NOMO-1 treated with DMSO at 0.1 percent for 48 hours (cell line): ENCODE measurements at regions not wholly inside any gene's neighbourhood (a gene's known extent, or its start where the extent isn't known, plus 50 kb on each side); places are given as distances from the start of the nearest gene placed in this dataset.

Source experiments
- DNase-seq: peaks from one replicate; lab custom pipeline; 2025; ENCODE audit not compliant: unreplicated experiment; lab: John Stamatoyannopoulos, UW

DNA sequence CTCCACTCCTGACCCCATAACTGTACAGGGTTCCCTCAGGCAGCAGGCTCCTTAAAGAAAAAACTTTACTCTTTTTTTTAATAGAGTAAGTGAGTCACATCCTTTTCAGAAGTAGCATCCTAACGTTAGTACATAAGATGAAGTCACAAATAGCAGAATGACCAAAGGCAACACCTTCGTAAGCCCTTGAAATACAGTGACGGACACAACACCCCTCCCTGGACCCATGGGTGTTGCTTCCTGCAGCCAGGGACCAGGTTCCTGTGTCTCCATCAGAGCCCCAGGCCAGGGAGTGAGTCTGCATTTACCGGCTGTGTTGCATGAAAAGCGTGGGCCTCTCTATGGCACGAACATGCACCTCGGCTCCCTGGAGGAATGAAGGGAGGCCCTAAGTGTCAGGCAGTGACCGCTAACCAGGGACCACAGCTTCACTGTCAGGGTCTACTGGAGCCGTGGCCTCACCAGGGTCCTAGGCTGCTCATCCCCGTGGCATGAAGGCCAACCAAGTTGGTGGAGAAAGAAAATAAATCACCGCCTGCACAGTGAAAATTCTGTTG lies 340.0 kb upstream of the SFSWAP start:
- DNase-seq = no peak

DNA sequence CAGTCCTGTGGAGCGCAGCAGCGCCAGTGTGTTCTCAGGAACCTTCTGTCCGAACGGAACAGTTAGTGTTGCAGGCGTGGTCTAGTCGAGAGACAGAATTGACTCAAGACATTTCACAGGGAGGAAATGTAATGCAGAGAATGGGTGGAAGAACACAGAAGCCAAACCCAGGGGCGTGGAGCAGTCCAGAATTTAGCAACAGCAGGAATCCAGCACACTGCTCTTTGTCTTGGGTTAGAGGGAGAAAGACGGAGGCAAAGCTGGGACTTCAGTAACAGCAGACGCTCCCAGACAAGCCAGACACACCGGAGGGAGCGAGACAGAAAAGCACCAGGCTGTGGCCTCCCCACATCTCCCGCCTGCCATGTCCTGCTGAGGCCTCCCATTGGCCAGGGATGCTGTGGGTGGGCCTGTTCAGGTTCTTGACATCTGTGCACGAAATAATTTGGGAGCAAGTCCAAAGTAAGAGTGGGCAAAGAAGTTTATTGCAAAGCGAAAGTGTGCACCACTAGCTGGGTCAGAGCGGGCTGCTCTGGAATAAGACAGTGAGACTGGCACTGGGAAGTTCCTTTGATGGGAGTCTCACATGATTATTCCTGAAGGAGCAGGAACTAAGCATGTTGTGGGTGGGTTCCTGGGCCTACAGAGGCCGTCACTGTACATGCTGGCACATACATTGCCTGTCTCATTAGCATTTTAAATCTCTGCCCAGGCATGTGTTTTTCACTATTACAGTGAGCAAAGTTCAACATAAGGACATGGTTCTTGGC lies 339.3 kb upstream of the SFSWAP start:
- DNase-seq = no peak

DNA sequence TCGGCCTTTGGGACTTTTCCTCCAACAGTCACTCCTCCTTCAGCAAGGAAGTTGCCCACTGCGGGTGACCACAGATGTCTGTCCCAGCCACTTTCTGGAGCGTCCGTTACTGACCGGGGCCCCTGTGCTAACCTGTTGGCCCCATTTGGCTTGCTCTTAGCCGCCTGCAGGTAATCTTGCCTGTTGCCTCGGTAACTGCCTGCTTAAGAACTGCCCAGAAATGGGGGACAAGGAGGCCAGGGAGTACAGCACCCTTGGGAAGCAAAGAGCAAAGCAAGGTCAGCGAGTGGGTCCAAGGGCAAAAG lies 338.8 kb upstream of the SFSWAP start:
- DNase-seq = no peak

DNA sequence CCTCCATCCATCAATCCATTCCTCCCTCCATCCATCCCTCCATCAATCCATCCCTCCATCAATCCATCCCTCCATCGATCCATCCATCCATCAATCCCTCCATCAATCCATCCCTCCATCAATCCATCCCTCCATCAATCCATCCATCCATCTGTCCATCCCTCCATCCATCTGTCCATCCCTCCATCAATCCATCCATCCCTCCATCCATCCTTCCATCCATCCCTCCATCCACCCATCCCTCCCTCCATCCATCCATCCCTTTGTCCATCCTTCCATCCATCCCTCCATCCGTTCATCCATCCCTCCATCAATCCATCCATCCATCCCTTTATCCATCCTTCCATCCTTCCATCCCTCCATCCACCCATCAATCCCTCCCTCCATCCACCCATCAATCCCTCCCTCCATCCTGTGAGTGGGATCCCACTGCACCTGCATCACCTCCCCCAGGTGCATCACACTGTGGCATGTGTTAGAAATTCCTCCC lies 338.1 kb upstream of the SFSWAP start:
- DNase-seq = no peak

DNA sequence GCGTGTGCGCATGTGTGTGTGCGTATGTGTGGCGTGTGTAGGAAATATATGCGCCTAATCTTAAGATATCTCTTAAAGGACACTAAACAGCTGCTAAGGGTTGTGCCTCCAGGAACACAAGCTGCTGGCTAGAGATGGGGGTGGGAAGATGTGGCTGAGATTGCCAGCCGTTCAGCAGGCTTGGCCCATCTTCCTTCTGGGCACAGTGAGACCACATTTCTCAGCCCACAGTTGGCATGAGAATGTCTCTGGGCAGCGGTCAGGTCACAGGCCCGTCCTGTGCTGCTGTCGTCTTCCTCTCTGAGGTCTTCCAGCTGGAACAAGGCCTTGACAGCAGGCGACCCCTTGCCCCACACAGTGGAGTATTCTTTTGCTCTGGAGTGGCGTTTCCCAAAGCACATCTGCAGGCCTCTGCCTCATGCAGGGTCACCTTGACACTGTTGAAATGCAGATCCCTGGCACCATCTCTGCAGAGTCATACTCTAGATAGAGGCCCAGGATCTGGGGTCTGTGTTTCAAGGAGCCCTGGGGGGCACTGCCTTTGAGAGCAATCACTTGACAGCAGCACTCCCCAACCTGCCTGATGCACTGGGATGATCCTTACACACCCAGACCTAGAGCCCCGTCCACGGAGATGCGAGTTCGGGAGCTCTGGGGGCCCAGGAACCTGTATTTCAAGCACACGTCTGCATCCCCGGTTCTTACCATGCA lies 335.5 kb upstream of the SFSWAP start:
- DNase-seq = no peak

DNA sequence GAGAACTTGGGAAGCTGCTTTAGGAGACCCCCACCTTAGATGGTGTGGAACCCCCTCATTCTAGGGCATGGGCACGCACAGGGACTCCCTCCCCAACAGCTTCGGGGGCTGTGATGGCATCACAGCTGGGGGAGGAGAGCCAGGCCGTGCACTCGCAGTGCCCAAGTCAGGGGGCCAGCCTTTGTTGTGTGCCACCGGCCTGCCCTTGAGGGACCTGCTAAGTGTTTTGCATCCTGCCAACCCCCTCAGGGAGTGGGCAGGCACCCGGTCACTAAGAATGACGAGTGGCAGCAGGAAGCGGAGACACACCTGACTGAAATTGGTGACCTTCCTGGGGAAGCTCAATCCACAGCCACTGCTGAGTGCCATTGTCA lies 334.9 kb upstream of the SFSWAP start:
- DNase-seq = no peak

DNA sequence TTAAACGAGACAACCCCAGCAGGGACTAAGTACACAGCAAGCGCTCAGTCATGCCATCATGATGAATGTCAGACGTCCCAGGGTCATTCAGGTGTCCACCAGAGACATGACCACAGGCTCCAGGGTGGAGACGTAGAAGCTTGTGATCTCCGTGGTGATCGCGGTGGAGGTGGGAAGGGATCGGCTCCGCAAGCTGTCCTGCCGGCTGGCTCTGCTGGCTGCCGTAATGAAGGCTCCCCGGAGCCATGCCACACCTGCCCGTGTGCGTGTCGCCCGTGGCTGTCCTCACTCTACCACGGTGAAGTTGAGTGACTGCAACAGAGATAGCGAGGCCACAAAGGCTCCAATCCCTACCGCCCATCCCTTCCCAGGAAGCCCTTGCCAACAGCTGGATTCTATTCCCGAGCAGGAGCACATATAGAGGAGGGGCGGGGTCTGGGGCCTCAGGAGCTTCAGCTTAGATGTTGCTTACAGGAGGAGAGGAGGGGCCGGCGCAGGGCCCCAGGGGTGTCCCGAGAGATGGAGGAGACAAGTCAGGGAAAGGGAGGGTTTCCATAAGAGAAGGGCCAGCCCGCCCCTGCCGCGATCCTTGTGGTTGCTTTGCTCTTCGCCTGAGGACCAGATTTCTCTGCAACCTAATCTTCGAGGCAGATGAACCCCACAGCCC lies 332.6 kb upstream of the SFSWAP start:
- no peak for DNase-seq

DNA sequence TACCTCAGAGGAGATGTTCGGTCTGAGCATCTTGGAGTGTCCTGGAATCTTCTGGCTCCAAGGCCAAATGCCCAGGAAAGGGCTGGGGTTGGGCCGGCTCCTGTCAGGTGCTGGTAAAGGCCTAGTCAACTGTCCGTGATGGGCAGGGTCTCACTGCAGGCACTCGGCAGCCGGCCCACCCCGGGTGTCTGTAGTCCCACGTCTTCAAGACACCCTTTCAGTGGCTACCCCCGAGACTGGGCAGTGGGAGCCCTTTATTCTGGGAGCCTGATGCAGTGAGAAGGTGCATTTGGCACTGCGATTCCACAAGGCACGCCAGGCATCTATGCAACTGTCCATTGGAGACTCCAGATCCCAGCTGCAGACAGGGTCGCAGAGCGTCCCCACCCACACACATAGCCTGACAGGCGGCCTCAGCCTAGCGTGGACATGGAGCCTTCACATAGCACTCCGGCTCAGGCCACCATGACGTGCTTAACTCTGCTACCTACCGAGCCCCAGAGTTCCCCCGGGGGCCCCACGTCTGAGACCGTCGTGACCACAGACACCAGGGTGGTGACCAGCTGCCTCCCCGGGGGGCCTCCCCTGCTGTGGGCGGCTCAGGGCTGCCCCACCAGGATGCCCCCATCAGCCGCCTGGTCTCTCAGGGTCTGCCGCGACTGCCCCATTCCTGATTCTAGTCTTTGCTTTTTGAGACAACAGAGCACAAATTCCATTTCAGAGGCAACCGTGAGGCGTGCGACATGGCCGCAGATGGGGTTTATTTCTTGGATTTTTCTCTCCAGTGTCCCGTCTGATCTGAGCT lies 331.8 kb upstream of the SFSWAP start:
- no peak for DNase-seq

DNA sequence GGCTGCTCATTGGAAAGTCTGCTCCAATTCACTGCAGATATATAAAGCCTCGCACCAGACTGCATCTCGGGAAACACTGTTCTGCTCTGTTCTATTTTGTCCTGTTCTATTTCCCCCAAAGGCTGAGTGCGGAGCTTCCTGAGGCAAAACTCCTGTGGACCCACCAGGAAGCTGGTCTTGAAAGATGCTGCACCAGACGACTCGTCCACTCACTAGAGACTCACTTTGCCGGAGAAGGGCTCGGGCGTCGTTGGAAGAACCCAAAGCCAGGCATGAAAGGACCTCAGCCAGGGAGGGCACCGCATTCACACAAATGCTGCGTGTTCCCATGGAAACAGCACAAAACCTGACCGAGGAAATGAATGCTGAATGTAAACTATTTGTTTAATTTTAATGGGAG lies 331.2 kb upstream of the SFSWAP start:
- DNase-seq = no peak

DNA sequence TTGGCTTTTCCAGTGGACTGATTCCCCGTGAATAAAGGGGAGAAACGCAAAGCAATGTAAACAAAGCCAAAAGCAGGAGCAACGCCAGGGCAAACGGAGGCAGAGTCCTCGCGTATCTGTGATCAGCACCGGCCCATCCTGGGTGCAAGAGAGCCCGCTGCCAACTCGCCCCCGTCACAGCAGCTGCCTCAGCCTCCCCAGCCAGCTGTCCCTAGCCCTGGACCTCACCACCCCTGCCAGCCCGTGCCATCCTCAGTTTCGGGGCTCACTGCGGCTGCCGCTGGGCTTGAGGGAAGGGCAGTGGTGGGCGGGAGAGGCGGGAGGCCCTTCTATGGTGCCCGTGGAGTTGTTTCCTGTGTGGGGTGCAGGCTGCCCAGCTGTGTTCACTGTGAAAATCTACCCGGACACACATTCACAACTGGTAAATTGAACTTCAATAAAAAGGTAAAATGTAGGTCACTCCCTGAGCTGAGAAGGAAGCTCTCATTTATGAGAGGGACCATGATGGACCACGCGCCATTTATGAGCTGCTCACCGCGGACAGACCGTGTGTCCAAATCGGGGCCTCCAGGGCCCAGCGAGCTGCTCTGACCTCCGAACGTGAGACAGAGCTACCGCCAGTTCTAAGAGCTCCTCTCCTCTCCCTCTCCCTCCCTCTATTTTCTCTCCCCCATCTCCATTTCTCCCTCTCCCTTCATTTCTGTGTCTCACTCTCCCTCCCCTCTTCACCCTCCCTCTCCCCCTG lies 330.5 kb upstream of the SFSWAP start:
- DNase-seq = no peak

DNA sequence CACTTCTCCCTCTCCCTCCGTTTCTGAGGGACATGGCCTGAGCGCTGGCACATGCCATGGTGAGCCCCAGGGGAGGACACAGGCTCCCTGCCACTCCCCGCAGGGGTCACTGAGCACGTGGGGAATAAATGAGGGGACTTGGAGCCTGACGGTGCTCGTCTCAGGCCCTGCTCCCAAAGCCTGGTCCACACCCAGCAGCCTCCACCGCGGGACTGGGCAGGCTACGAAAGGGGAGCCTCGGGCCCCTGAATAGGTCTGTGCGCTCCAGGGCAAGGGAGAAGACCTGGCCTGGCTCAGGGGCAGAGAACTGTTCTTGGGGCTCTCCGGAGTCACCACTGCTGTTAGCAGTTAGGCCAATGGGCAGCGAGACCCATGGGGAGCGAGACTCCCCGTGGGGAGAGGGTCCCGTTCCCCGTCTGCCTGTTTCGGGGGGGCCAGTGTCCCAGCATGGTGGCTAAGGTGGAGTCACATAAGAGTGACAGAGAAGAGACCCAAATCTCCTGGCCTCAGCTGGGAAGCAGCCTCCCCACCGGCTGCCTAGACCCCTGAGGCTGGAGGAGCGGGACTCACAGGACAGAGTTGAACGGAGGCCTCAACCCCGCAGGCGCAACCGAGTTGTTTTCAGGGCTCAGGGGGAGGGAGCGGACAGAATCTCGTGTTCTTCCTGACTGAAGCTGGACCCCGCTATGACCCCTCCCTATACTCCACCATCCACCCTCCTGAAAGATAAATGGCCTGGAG lies 329.8 kb upstream of the SFSWAP start:
- no peak for DNase-seq

DNA sequence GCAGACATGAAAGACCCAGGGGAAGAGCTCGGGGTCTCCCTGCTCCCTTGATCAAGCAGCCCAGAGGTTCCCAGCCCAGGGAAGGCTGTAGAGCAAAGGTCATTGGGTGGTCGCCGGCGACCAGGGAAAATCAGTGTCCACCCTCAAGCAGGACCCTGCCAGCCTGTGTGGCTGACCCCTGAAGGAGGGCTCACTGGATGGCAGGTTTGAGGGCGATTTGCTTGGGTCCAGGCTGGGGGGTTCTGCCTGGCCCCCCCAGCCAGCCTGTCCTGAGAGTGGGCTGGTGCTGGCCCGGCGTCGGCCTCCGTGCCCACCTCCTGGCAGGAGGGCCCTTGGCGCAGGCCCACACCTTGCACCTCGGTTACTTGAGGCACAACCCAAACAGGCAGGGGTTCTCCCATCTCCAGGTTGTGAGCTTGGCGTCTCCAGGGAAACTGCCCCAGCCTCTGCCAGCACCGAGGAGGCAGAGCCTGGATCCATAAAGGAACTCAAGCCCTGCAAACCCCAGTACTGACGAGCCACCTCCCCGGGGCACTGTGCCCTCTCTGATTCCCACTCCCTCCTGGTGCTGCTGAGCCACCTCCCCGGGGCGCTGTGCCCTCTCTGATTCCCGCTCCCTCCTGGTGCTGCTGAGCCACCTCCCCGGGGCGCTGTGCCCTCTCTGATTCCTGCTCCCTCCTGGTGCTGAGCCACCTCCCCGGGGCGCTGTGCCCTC lies 329.0 kb upstream of the SFSWAP start:
- DNase-seq = no peak

DNA sequence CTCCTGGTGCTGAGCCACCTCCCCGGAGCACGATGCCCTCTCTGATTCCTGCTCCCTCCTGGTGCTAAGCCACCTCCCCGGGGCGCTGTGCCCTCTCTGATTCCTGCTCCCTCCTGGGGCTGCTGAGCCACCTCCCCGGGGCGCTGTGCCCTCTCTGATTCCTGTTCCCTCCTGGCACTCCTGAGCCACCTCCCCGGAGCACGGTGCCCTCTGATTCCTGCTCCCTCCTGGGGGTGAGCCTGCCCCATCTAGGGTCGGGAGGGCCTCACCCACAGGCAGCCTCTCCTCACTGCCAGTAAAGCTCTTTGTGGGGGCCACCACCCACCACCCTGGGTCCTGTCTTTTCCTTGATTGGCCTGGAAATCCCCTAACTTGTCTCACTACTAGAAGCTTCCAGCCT lies 327.6 kb upstream of the SFSWAP start:
- DNase-seq = no peak

DNA sequence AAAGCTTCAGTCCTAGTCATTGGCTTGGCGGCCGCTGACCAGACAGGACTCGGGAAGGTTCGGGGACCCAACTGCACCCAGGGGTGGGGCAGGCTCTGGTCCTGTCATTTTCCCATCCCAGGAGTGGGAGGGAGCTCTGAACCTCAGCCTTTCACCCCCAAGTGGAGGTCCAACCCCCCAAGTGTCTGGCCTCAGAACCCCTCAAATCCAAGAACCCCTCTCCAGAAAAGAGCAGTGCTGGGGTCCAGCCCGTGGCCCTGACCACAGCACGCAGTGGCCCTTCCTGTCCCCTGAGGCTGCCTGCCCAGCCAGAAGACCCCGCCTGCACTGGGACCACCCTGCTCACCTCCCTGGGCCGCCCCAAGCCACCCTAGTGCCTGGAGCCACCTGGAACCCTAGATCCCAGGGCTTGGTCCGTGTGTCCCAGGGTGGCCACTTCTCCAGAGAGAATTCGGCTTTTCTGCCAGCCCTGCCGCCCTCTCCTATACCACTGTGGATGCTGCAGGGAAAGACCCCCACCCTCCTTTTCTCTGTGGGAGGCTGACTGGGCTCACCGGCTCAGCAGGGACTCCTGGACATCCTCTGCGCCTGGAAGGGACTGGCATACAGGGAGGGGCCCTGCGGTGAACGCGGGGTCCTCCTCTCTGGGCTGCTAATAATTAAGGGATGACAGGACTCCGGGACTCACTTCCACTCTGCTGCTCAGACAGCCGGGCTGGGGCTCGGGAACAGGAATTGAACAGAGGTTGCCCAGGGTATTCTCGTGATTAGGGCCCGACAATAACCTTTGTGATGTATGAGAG lies 326.9 kb upstream of the SFSWAP start:
- no peak for DNase-seq

DNA sequence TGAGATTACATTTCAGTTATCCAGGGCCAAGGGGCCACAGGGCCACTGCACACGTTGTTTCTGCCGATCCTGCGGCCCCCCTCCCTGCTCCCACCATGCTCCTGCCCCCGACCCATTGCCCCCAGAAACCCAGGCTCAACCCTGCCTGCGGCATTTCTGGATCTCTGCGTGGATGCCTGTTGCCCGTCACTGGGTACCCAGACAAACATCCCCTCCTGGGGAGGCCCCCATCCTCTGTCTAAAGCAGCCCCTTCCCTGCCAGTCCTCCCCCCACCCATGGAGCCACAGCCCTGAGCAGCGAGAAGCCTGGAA lies 326.4 kb upstream of the SFSWAP start:
- DNase-seq = no peak

DNA sequence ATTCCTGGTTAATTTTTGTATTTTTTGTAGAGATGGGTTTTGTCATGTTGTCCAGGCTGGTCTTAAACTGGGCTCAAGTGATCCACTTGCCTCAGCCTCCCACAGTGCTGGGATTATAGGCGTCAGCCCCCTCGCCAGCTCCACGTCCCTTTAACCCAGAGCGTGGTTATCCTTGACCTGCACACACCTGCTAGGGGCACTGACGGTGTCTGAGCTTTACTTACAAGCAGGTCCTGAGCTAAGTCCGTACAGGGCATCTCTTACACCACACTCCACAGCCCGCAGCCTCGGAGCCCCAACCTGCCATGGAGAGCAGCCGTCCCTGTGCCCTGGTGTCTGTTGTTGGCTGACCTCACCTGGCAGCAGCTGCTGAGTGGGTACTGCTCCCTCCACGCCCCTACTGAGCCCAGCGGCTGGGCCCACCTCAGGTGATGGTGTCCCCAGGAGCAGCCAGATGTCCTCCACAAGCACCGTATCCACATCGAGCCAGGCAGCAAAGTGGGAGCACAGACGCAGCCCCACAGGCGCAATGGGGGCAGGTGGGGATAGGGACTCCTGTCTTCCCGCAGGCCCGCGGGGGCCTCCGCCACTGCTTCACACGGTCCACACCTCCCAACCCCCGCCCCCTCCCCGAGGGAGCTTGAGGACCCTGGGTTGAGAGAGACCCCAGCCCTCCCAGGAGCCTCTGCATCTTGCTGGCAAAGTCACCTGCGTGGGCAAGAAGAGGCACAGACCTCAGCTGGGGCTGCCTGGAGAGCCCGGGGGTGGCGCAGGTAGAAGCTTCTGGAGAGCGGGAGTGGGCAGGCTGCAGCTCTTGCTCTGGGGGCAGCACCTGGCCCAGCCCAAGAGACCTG lies 325.4 kb upstream of the SFSWAP start:
- no peak for DNase-seq

DNA sequence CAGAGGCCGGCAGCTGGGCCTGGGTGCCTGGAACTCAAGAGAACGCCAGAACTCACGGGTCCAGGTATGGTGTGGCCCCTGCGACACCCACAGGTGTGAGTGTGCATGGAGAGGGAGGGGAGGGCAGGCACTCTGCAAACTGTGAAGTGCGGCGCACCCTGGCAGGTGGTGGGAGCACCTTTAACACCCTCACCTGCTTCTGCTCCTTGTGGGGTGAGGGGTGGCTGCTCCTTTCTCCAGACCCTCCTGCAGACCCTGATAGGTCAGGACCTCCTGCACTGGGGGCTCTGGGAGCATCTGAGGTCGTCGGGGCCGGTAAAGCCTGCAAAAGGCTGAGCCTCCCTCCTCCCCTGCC lies 324.7 kb upstream of the SFSWAP start:
- no peak for DNase-seq

DNA sequence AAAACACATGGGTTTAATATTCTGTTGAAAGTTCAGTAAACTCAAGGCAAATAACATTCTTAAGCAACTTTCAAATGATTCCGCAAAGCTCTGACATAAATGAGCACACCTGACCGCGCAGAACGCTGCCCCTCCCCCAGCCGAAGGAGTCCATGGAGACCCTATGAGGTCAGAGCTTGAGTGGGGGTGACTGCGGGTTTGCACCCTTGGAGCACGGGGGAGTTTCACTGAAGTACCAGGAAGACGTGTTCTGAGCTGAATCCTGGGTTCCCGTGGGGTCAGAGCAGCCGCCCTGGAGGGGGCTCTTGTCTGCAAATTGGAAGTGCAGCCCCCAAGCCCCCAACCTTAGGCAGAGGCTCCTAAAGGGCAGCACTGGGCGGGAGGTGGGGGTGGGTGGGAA lies 324.1 kb upstream of the SFSWAP start:
- DNase-seq = no peak
